GM12878 (cell line): ENCODE measurements at regions not wholly inside any gene's neighbourhood (a gene's known extent, or its start where the extent isn't known, plus 50 kb on each side); places are given as distances from the start of the nearest gene placed in this dataset.

ENCODE experiments used
- CBX5 ChIP-seq: sonication (generic); IDR thresholded peaks from 2 replicates; pipeline ENCODE4 v1.6.1; 2016; ENCODE audit warnings: low read depth, moderate library complexity, mild to moderate bottlenecking, inconsistent platforms
- CHD2 ChIP-seq: IDR thresholded peaks from 2 replicates; pipeline ENCODE4 v1.6.1; 2011; ENCODE audit warnings: low read depth, low read length, improper control_type of control experiment, borderline replicate concordance
- EZH2 ChIP-seq: IDR thresholded peaks from 2 replicates; pipeline ENCODE4 v1.6.1; 2012; ENCODE audit warnings: low read depth, mild to moderate bottlenecking, control low read depth, inconsistent platforms, low read length, borderline replicate concordance; ENCODE audit not compliant: control insufficient read depth
- FOS ChIP-seq: IDR thresholded peaks from 3 replicates; pipeline ENCODE4 v1.6.1; 2011; ENCODE audit warnings: borderline replicate concordance; ENCODE audit not compliant: insufficient read length; ENCODE audit errors: extremely low read depth
- GABPA ChIP-seq: IDR thresholded peaks from 2 replicates; pipeline ENCODE4 v1.6.1; 2014; ENCODE audit warnings: antibody characterized with exemption, low read depth, mild to moderate bottlenecking, inconsistent platforms
- IKZF2 ChIP-seq, 2 experiments: fragments of 450-650 bp; IDR thresholded peaks; 2 replicates each; pipeline ENCODE4 v1.6.1; 2017; ENCODE audit warnings: mild to moderate bottlenecking in 2 of 2, moderate library complexity in 2 of 2
- NRF1 ChIP-seq: conservative IDR thresholded peaks from 2 replicates; pipeline ENCODE4 v1.6.1; 2011; ENCODE audit warnings: mild to moderate bottlenecking, low read depth, low read length, improper control_type of control experiment
- RFX5 ChIP-seq: IDR thresholded peaks from 2 replicates; pipeline ENCODE4 v1.6.1; 2011; ENCODE audit warnings: low read depth, low read length, improper control_type of control experiment
- TF ChIP-seq, protein P1 (sequence below): IDR thresholded peaks from 2 replicates; pipeline ENCODE4 v1.6.1; 2012; ENCODE audit warnings: low read depth, low read length, improper control_type of control experiment
- TF ChIP-seq, protein P2 (sequence below), 3 experiments: IDR thresholded peaks in 2 of 3; conservative IDR thresholded peaks in 1 of 3; 2 replicates each; pipeline ENCODE4 v1.5.1; 2011; ENCODE audit warnings: low read depth in 3 of 3, low read length in 3 of 3, mild to moderate bottlenecking in 3 of 3, control low read depth in 2 of 3, moderate library complexity in 2 of 3, inconsistent platforms in 1 of 3, mixed read lengths in 1 of 3; ENCODE audit not compliant: control insufficient read depth in 2 of 3, insufficient read depth in 1 of 3; ENCODE audit errors: extremely low read depth in 1 of 3
- TF ChIP-seq, protein P3 (sequence below): IDR thresholded peaks from 2 replicates; pipeline ENCODE4 v1.6.1; 2012; ENCODE audit warnings: mild to moderate bottlenecking, low read depth, low read length
- TF ChIP-seq, protein P4 (sequence below): IDR thresholded peaks from 2 replicates; pipeline ENCODE4 v1.6.1; 2011; ENCODE audit warnings: mild to moderate bottlenecking, low read depth, low read length, moderate library complexity; ENCODE audit not compliant: insufficient replicate concordance
- TF ChIP-seq, protein P5 (sequence below): fragments of 450-650 bp; IDR thresholded peaks from 2 replicates; pipeline ENCODE4 v1.6.1; 2017; ENCODE audit warnings: antibody characterized with exemption, mild to moderate bottlenecking, moderate library complexity

DNA sequence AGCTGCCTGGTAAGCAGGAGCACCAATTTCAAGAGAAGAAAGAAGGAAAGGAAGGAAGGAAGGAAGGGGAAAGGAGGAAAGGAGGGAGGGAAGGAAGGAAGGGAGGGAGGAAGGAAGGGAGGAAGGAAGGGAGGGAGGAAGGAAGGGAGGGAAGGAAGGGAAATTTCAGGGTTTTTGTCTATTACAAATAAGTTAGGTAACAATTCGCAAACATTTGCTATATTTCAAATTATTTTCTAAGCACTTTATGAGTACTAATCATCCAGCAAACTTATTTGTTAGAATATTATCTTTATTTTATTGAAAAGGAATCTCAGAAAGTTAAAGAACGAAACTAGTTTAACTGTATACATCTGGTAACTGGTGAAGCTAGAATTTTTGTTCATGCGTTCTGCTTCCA, 921.7 kb downstream of the TBL1XR1 start:
- TF ChIP-seq, protein P1, sequence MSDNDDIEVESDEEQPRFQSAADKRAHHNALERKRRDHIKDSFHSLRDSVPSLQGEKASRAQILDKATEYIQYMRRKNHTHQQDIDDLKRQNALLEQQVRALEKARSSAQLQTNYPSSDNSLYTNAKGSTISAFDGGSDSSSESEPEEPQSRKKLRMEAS = no peak
- TF ChIP-seq CBX5 (no peak), GABPA (no peak), RFX5 (no peak), EZH2 (no peak), FOS (no peak), IKZF2 (IDR thresholded peaks at IDR 0.05) (no peak), CHD2 (no peak), NRF1 (no peak)
- TF ChIP-seq, protein P2, sequence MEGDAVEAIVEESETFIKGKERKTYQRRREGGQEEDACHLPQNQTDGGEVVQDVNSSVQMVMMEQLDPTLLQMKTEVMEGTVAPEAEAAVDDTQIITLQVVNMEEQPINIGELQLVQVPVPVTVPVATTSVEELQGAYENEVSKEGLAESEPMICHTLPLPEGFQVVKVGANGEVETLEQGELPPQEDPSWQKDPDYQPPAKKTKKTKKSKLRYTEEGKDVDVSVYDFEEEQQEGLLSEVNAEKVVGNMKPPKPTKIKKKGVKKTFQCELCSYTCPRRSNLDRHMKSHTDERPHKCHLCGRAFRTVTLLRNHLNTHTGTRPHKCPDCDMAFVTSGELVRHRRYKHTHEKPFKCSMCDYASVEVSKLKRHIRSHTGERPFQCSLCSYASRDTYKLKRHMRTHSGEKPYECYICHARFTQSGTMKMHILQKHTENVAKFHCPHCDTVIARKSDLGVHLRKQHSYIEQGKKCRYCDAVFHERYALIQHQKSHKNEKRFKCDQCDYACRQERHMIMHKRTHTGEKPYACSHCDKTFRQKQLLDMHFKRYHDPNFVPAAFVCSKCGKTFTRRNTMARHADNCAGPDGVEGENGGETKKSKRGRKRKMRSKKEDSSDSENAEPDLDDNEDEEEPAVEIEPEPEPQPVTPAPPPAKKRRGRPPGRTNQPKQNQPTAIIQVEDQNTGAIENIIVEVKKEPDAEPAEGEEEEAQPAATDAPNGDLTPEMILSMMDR (IDR thresholded peaks at IDR 0.05 in 2 of 3, conservative IDR thresholded peaks at IDR 0.05 in 1 of 3; ENCODE audit: control insufficient read depth in 2 of 3, extremely low read depth in 1 of 3, insufficient read depth in 1 of 3, low read depth in 3 of 3, low read length in 3 of 3) = no peak
- TF ChIP-seq, protein P3, sequence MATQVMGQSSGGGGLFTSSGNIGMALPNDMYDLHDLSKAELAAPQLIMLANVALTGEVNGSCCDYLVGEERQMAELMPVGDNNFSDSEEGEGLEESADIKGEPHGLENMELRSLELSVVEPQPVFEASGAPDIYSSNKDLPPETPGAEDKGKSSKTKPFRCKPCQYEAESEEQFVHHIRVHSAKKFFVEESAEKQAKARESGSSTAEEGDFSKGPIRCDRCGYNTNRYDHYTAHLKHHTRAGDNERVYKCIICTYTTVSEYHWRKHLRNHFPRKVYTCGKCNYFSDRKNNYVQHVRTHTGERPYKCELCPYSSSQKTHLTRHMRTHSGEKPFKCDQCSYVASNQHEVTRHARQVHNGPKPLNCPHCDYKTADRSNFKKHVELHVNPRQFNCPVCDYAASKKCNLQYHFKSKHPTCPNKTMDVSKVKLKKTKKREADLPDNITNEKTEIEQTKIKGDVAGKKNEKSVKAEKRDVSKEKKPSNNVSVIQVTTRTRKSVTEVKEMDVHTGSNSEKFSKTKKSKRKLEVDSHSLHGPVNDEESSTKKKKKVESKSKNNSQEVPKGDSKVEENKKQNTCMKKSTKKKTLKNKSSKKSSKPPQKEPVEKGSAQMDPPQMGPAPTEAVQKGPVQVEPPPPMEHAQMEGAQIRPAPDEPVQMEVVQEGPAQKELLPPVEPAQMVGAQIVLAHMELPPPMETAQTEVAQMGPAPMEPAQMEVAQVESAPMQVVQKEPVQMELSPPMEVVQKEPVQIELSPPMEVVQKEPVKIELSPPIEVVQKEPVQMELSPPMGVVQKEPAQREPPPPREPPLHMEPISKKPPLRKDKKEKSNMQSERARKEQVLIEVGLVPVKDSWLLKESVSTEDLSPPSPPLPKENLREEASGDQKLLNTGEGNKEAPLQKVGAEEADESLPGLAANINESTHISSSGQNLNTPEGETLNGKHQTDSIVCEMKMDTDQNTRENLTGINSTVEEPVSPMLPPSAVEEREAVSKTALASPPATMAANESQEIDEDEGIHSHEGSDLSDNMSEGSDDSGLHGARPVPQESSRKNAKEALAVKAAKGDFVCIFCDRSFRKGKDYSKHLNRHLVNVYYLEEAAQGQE = no peak
- TF ChIP-seq, protein P4, sequence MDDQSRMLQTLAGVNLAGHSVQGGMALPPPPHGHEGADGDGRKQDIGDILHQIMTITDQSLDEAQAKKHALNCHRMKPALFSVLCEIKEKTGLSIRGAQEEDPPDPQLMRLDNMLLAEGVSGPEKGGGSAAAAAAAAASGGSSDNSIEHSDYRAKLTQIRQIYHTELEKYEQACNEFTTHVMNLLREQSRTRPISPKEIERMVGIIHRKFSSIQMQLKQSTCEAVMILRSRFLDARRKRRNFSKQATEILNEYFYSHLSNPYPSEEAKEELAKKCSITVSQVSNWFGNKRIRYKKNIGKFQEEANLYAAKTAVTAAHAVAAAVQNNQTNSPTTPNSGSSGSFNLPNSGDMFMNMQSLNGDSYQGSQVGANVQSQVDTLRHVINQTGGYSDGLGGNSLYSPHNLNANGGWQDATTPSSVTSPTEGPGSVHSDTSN = no peak
- TF ChIP-seq, protein P5, sequence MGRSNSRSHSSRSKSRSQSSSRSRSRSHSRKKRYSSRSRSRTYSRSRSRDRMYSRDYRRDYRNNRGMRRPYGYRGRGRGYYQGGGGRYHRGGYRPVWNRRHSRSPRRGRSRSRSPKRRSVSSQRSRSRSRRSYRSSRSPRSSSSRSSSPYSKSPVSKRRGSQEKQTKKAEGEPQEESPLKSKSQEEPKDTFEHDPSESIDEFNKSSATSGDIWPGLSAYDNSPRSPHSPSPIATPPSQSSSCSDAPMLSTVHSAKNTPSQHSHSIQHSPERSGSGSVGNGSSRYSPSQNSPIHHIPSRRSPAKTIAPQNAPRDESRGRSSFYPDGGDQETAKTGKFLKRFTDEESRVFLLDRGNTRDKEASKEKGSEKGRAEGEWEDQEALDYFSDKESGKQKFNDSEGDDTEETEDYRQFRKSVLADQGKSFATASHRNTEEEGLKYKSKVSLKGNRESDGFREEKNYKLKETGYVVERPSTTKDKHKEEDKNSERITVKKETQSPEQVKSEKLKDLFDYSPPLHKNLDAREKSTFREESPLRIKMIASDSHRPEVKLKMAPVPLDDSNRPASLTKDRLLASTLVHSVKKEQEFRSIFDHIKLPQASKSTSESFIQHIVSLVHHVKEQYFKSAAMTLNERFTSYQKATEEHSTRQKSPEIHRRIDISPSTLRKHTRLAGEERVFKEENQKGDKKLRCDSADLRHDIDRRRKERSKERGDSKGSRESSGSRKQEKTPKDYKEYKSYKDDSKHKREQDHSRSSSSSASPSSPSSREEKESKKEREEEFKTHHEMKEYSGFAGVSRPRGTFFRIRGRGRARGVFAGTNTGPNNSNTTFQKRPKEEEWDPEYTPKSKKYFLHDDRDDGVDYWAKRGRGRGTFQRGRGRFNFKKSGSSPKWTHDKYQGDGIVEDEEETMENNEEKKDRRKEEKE = no peak
